WERI-Rb-1 (cell line): ENCODE measurements at regions not wholly inside any gene's neighbourhood (a gene's known extent, or its start where the extent isn't known, plus 50 kb on each side); places are given as distances from the start of the nearest gene placed in this dataset.

ENCODE experiments used
- DNase-seq: peaks from one replicate; pipeline ENCODE4 v3.0.0-alpha.2; 2020
- H3K27ac ChIP-seq: fragments of 250-450 bp; sonication (Bioruptor Pico); 2 replicates; pipeline ENCODE4 v1.5.1; 2020; ENCODE audit warnings: mild to moderate bottlenecking, moderate library complexity
- H3K27me3 ChIP-seq: fragments of 250-450 bp; sonication (Bioruptor Pico); 2 replicates; pipeline ENCODE4 v1.5.1; 2021; ENCODE audit warnings: mild to moderate bottlenecking, low read depth, moderate library complexity; ENCODE audit not compliant: insufficient read depth, severe bottlenecking
- H3K36me3 ChIP-seq: fragments of 250-450 bp; sonication (Bioruptor Pico); 2 replicates; pipeline ENCODE4 v1.5.1; 2020; ENCODE audit warnings: mild to moderate bottlenecking, moderate library complexity
- H3K4me3 ChIP-seq: 2 replicates; pipeline ENCODE4 v1.5.1; 2011; ENCODE audit warnings: low read depth, mild to moderate bottlenecking, control low read depth, low read length
- H3K9me3 ChIP-seq: fragments of 250-450 bp; sonication (Bioruptor Pico); 2 replicates; pipeline ENCODE4 v1.5.1; 2021; ENCODE audit warnings: mild to moderate bottlenecking, moderate library complexity; ENCODE audit not compliant: severe bottlenecking
- TF ChIP-seq, protein P1 (sequence below): IDR thresholded peaks from 2 replicates; pipeline ENCODE4 v1.5.1; 2011; ENCODE audit warnings: low read depth, mild to moderate bottlenecking, control low read depth, inconsistent platforms, low read length

DNA sequence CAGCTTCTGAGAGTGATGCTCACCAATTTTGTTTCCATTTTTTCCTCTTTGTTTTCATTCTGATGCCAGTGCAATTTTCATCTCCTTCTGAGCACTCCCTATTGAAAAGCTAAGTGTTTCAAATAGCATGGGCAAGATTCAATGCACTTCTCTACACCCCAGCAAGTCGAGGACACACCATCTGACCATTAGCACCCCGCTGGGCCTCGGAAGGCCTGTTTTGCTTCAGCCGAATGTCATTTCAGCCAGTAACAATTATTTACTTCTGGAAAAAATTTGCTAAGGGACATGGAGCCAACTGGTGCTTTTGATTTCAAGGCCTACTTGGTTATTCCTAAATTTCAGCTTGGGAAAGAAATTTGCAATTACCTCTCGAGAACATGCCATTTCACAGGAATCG is 392.4 kb downstream of the RNF144A start:
- Histone ChIP-seq H3K27me3 (no peaks in the 10 kb centered on the region), H3K36me3 (no peaks in the 10 kb centered on the region), H3K4me3 (no peak overlapping the region), H3K9me3 (no peaks in the 10 kb centered on the region), H3K27ac (no peak overlapping the region)
- TF ChIP-seq, protein P1, sequence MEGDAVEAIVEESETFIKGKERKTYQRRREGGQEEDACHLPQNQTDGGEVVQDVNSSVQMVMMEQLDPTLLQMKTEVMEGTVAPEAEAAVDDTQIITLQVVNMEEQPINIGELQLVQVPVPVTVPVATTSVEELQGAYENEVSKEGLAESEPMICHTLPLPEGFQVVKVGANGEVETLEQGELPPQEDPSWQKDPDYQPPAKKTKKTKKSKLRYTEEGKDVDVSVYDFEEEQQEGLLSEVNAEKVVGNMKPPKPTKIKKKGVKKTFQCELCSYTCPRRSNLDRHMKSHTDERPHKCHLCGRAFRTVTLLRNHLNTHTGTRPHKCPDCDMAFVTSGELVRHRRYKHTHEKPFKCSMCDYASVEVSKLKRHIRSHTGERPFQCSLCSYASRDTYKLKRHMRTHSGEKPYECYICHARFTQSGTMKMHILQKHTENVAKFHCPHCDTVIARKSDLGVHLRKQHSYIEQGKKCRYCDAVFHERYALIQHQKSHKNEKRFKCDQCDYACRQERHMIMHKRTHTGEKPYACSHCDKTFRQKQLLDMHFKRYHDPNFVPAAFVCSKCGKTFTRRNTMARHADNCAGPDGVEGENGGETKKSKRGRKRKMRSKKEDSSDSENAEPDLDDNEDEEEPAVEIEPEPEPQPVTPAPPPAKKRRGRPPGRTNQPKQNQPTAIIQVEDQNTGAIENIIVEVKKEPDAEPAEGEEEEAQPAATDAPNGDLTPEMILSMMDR: no peak
- DNase-seq: no peak

DNA sequence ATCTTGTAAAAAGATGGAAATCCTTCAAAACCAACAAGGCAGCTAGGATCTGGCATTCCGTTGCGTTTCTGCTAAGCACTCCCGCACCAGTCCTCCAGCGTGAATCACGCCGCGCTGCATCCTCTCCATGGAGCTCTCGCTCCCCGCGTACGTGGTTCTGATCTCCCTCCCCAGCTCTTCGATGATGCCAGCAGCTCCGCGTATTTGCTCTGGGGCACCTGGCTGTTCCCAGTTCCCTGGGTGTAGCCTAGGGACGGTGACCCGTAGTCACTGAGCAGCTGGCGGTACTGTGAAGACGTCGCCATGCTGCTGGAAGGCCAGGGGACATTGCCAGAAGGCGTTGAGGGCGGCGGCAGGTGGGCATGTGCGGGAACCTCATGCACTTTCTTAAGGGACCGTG is 407.5 kb downstream of the RNF144A start:
- Histone ChIP-seq H3K27me3 (no peaks in the 10 kb centered on the region), H3K9me3 (no peaks in the 10 kb centered on the region), H3K27ac (no peak overlapping the region), H3K4me3 (no peak overlapping the region), H3K36me3 (no peaks in the 10 kb centered on the region)
- TF ChIP-seq, protein P1: no peak
- DNase-seq: no peak

DNA sequence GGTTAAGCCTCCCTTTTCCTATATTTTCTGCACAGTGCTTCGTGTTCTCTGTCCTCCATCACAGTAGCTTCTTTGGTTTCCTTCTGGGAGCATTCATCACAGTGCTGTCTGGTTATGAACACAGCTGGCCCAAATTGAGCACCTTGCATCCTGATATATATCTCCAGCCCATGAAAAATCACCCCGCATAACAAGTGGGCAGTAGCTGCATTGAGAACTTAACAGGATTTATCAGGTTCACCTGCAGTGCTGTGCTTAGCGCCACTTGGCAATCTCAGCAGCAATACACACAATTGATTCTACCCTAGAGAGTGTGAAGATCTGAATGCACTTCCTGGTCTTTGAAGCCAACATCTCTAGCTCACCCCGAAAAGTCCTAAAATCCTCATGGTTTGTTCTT is 408.0 kb downstream of the RNF144A start:
- Histone ChIP-seq H3K4me3 (no peak overlapping the region), H3K27ac (no peak overlapping the region), H3K27me3 (no peaks in the 10 kb centered on the region), H3K36me3 (no peaks in the 10 kb centered on the region), H3K9me3 (no peaks in the 10 kb centered on the region)
- DNase-seq: no peak
- TF ChIP-seq, protein P1: no peak

DNA sequence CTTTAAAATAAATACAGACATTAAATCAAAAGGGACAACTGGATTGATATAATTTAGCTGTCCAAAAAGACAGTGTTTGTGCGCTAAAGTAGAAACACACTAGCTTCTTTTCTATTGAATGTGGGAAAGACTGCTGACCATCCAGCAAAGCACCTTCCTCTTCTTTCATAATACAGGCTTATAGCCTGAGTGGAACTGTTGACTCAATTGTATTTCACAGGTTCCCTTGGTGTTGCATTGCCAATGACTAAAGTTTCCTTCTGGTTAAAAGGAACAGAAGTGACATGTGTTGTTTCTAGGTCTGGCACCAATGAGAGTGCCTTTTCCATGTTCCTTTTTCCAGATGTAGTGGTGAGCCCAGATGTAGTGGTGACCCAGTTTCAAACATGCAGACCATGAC is 412.3 kb downstream of the RNF144A start:
- no peak for DNase-seq
- Histone ChIP-seq H3K4me3 (no peak overlapping the region), H3K9me3 (no peaks in the 10 kb centered on the region), H3K27ac (no peak overlapping the region), H3K27me3 (no peaks in the 10 kb centered on the region), H3K36me3 (no peaks in the 10 kb centered on the region)
- TF ChIP-seq, protein P1: no peak

DNA sequence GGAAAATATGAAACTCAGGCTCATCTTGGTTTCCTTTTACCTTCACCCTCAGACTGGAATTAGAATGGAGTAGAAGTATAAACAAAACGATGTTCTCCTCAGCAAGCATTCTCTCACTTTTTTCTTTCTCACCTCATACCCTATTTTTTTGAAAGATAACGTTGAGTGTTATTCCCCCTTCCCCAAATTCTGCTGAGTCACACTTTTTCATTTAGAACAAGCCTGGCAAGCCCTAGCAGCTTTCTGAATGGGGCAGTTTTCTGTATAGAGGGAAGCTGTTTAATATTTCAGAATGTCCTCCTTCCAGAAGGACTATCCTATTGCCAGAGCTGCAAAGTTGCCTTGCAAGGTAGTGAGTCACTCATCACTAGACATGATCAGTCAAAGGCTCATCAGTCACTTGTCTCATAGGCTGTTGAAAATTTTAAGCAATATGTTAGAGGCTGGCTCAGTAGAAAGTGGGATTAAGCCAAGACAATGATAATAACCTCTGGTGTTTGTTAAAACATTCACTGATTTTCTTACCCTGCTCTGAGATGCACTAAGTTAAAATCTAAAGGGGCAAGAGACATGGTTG is 416.1 kb downstream of the RNF144A start:
- Histone ChIP-seq H3K36me3 (no peaks in the 10 kb centered on the region), H3K27ac (no peak overlapping the region), H3K9me3 (no peaks in the 10 kb centered on the region), H3K27me3 (no peaks in the 10 kb centered on the region), H3K4me3 (no peak overlapping the region)
- TF ChIP-seq, protein P1: no peak
- no peak for DNase-seq

DNA sequence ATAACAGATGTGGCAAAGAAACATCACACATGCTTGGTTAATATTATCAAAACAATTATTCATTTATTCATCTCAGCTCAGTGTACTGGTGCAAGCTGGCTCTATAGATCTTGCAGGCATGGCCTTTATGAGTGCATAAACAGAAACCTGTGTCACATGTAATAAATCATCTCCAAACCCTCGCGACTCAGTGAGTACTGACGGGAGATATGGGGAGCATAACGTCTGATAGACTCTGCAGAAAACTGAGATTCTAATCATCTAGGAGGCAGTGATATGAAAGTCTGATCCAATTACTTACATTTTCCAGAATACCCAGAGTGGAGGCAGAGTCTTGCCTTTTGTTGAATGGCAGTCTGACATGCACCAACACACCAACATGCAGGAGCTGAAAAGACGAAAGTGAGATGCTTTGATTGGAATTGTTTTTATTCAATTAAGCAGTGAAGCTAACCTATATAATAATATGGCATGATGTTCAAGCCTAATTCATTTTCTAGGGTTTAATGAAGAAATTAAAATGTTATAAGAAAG is 416.8 kb downstream of the RNF144A start:
- no peak for DNase-seq
- H3K27ac ChIP-seq: no peak overlapping the region
- no peaks in the 10 kb centered on the region for H3K9me3 ChIP-seq
- H3K36me3 ChIP-seq: no peaks in the 10 kb centered on the region
- TF ChIP-seq, protein P1: no peak
- H3K27me3 ChIP-seq: no peaks in the 10 kb centered on the region
- H3K4me3 ChIP-seq: no peak overlapping the region
